Stimulated activated naive CD4-positive, alpha-beta T cell treated with Interleukin-2 at 50 U/mL for 16 hours (primary cell): ENCODE measurements at regions not wholly inside any gene's neighbourhood (a gene's known extent, or its start where the extent isn't known, plus 50 kb on each side); places are given as distances from the start of the nearest gene placed in this dataset.
"Not testable (repeated sequence)": the region's sequence is repeated elsewhere in the genome, so short reads cannot be mapped to it uniquely, and the experiment has no call there.

ENCODE experiments used
- DNase-seq: peaks from one replicate; lab custom pipeline; 2025; lab: John Stamatoyannopoulos, UW

GRCh38 chr10:9382533-9382866 lies 1328.0 kb downstream of the GATA3 start:
- DNase-seq = no peak

GRCh38 chr10:9390516-9390915 lies 1336.0 kb downstream of the GATA3 start:
- no peak for DNase-seq

GRCh38 chr10:9399275-9399983 lies 1344.9 kb downstream of the GATA3 start:
- no peak for DNase-seq

GRCh38 chr10:9402067-9402466 lies 1347.6 kb downstream of the GATA3 start:
- not testable (repeated sequence) for DNase-seq

GRCh38 chr10:9402507-9403195 lies 1348.2 kb downstream of the GATA3 start:
- DNase-seq = not testable (repeated sequence)

GRCh38 chr10:9407201-9407600 lies 1352.7 kb downstream of the GATA3 start:
- DNase-seq = not testable (repeated sequence)

- DNase-seq = no peak
Observed at GRCh38 chr10:9416331-9416730, 1361.8 kb downstream of the GATA3 start.

GRCh38 chr10:9419757-9420156 lies 1365.3 kb downstream of the GATA3 start:
- DNase-seq = no peak

- no peak for DNase-seq
Observed at GRCh38 chr10:9427209-9427608, 1372.7 kb downstream of the GATA3 start.

GRCh38 chr10:9437131-9437530 lies 1382.6 kb downstream of the GATA3 start:
- no peak for DNase-seq

- DNase-seq = no peak
Observed at GRCh38 chr10:9443758-9444157, 1389.3 kb downstream of the GATA3 start.

- no peak for DNase-seq
Observed at GRCh38 chr10:9449530-9449929, 1395.0 kb downstream of the GATA3 start.

- no peak for DNase-seq
Observed at GRCh38 chr10:9450801-9451200, 1396.3 kb downstream of the GATA3 start.

- no peak for DNase-seq
Observed at GRCh38 chr10:9451211-9451773, 1396.8 kb downstream of the GATA3 start.

- DNase-seq = no peak
Observed at GRCh38 chr10:9452056-9452455, 1397.6 kb downstream of the GATA3 start.

- not testable (repeated sequence) for DNase-seq
Observed at GRCh38 chr10:9453871-9454270, 1399.4 kb downstream of the GATA3 start.

GRCh38 chr10:9469663-9470205 lies 1415.2 kb downstream of the GATA3 start:
- no peak for DNase-seq

- DNase-seq = no peak
Observed at GRCh38 chr10:9470581-9470980, 1416.1 kb downstream of the GATA3 start.

- DNase-seq = no peak
Observed at GRCh38 chr10:9501944-9502343, 1447.5 kb downstream of the GATA3 start.

GRCh38 chr10:9504227-9504626 lies 1449.7 kb downstream of the GATA3 start:
- no peak for DNase-seq

- DNase-seq = no peak
Observed at GRCh38 chr10:9505546-9505945, 1451.1 kb downstream of the GATA3 start.

GRCh38 chr10:9508606-9509005 lies 1454.1 kb downstream of the GATA3 start:
- no peak for DNase-seq

GRCh38 chr10:9510626-9511025 lies 1456.1 kb downstream of the GATA3 start:
- no peak for DNase-seq
